ENCODE measurements at regions not wholly inside any gene's neighbourhood (a gene's known extent, or its start where the extent isn't known, plus 50 kb on each side); places are given as distances from the start of the nearest gene placed in this dataset.

GRCh38 chr9:129247285-129248153 lies 69.5 kb upstream of the IER5L start:
- H3K27me3 Mint-ChIP-seq: peaks cover 28% of the 10 kb centered on the region
- peaks cover 26% of the 10 kb centered on the region for H3K4me1 Mint-ChIP-seq (ENCODE audit: low read depth)
- H3K4me3 Mint-ChIP-seq: no peak overlapping the region
- intact Hi-C loops (cut with micrococcal nuclease): no loop called here
- H3K9me3 Mint-ChIP-seq: no peaks in the 10 kb centered on the region
- no peak overlapping the region for H3K27ac Mint-ChIP-seq
- H3K36me3 Mint-ChIP-seq (ENCODE audit: low read depth): no peaks in the 10 kb centered on the region

- Mint-ChIP-seq H3K27ac (peak overlapping the region; percentile 0), H3K4me1 (ENCODE audit: low read depth) (peaks cover 15% of the 10 kb centered on the region), H3K27me3 (peaks cover 27% of the 10 kb centered on the region), H3K4me3 (no peak overlapping the region), H3K36me3 (ENCODE audit: low read depth) (no peaks in the 10 kb centered on the region), H3K9me3 (no peaks in the 10 kb centered on the region)
- intact Hi-C loops (cut with micrococcal nuclease): no loop called here
Measured at GRCh38 chr9:129245276-129245675, 67.2 kb upstream of the IER5L start.

- Mint-ChIP-seq H3K9me3 (no peaks in the 10 kb centered on the region), H3K27me3 (peaks cover 21% of the 10 kb centered on the region), H3K4me3 (no peak overlapping the region), H3K27ac (no peak overlapping the region), H3K4me1 (ENCODE audit: low read depth) (peaks cover 23% of the 10 kb centered on the region), H3K36me3 (ENCODE audit: low read depth) (no peaks in the 10 kb centered on the region)
- intact Hi-C loops (cut with micrococcal nuclease): no loop called here
Measured at GRCh38 chr9:129242971-129243561, 65.0 kb upstream of the IER5L start.

GRCh38 chr9:129242191-129242941 lies 64.3 kb upstream of the IER5L start:
- intact Hi-C loops (cut with micrococcal nuclease): no loop called here
- H3K9me3 Mint-ChIP-seq: no peaks in the 10 kb centered on the region
- peaks cover 23% of the 10 kb centered on the region for H3K27me3 Mint-ChIP-seq
- no peak overlapping the region for H3K4me3 Mint-ChIP-seq
- no peaks in the 10 kb centered on the region for H3K36me3 Mint-ChIP-seq (ENCODE audit: low read depth)
- H3K27ac Mint-ChIP-seq: peak overlapping the region; percentile 2
- peaks cover 30% of the 10 kb centered on the region for H3K4me1 Mint-ChIP-seq (ENCODE audit: low read depth)

- Mint-ChIP-seq H3K27me3 (peaks cover 23% of the 10 kb centered on the region), H3K4me3 (no peak overlapping the region), H3K4me1 (ENCODE audit: low read depth) (peaks cover 36% of the 10 kb centered on the region), H3K27ac (no peak overlapping the region), H3K36me3 (ENCODE audit: low read depth) (no peaks in the 10 kb centered on the region), H3K9me3 (no peaks in the 10 kb centered on the region)
- intact Hi-C loops (cut with micrococcal nuclease): no loop called here
Measured at GRCh38 chr9:129241725-129242124, 63.7 kb upstream of the IER5L start.

GRCh38 chr9:129240581-129241211 lies 62.6 kb upstream of the IER5L start:
- no peaks in the 10 kb centered on the region for H3K9me3 Mint-ChIP-seq
- H3K27me3 Mint-ChIP-seq: peaks cover 18% of the 10 kb centered on the region

GRCh38 chr9:129239946-129240490 lies 62.0 kb upstream of the IER5L start:
- Mint-ChIP-seq H3K27ac (no peak overlapping the region), H3K4me1 (ENCODE audit: low read depth) (peaks cover 46% of the 10 kb centered on the region), H3K27me3 (peaks cover 12% of the 10 kb centered on the region), H3K9me3 (no peaks in the 10 kb centered on the region), H3K36me3 (ENCODE audit: low read depth) (no peaks in the 10 kb centered on the region), H3K4me3 (no peak overlapping the region)
- intact Hi-C loops (cut with micrococcal nuclease): no loop called here

More at GRCh38 chr9:129240581-129241211, 62.6 kb upstream of the IER5L start:
- Mint-ChIP-seq H3K4me1 (ENCODE audit: low read depth) (peaks cover 46% of the 10 kb centered on the region), H3K4me3 (no peak overlapping the region), H3K36me3 (ENCODE audit: low read depth) (no peaks in the 10 kb centered on the region), H3K27ac (no peak overlapping the region)
- intact Hi-C loops (cut with micrococcal nuclease): no loop called here

- H3K27ac Mint-ChIP-seq: peak overlapping the region; percentile 64
- peaks cover 57% of the 10 kb centered on the region for H3K4me1 Mint-ChIP-seq (ENCODE audit: low read depth)
- H3K4me3 Mint-ChIP-seq: no peak overlapping the region
- H3K9me3 Mint-ChIP-seq: peaks cover 14% of the 10 kb centered on the region
- intact Hi-C loops (cut with micrococcal nuclease): no loop called here
- peaks cover 12% of the 10 kb centered on the region for H3K27me3 Mint-ChIP-seq
- no peaks in the 10 kb centered on the region for H3K36me3 Mint-ChIP-seq (ENCODE audit: low read depth)
Measured at GRCh38 chr9:129237803-129238202, 59.7 kb upstream of the IER5L start.

- Mint-ChIP-seq H3K4me1 (ENCODE audit: low read depth) (peaks cover 57% of the 10 kb centered on the region), H3K9me3 (peaks cover 21% of the 10 kb centered on the region), H3K27ac (peak overlapping the region; percentile 64), H3K36me3 (ENCODE audit: low read depth) (no peaks in the 10 kb centered on the region), H3K4me3 (peak overlapping the region; percentile 48), H3K27me3 (peaks cover 10% of the 10 kb centered on the region)
- intact Hi-C loops (cut with micrococcal nuclease): no loop called here
Measured at GRCh38 chr9:129237164-129237611, 59.1 kb upstream of the IER5L start.

GRCh38 chr9:129236441-129237145 lies 58.5 kb upstream of the IER5L start:
- peaks cover 13% of the 10 kb centered on the region for H3K27me3 Mint-ChIP-seq
- H3K4me3 Mint-ChIP-seq: peak overlapping the region; percentile 48
- peaks cover 57% of the 10 kb centered on the region for H3K4me1 Mint-ChIP-seq (ENCODE audit: low read depth)
- intact Hi-C loops (cut with micrococcal nuclease): no loop called here
- peak overlapping the region; percentile 64 for H3K27ac Mint-ChIP-seq
- no peaks in the 10 kb centered on the region for H3K36me3 Mint-ChIP-seq (ENCODE audit: low read depth)
- H3K9me3 Mint-ChIP-seq: peaks cover 22% of the 10 kb centered on the region

- H3K27ac Mint-ChIP-seq: no peak overlapping the region
- H3K27me3 Mint-ChIP-seq: peaks cover 12% of the 10 kb centered on the region
- peaks cover 22% of the 10 kb centered on the region for H3K9me3 Mint-ChIP-seq
- no peak overlapping the region for H3K4me3 Mint-ChIP-seq
- intact Hi-C loops (cut with micrococcal nuclease): no loop called here
- H3K4me1 Mint-ChIP-seq (ENCODE audit: low read depth): peaks cover 57% of the 10 kb centered on the region
- H3K36me3 Mint-ChIP-seq (ENCODE audit: low read depth): no peaks in the 10 kb centered on the region
Measured at GRCh38 chr9:129235931-129236331, 57.9 kb upstream of the IER5L start.

GRCh38 chr9:129235041-129235930 lies 57.2 kb upstream of the IER5L start:
- no peaks in the 10 kb centered on the region for H3K36me3 Mint-ChIP-seq (ENCODE audit: low read depth)
- H3K27ac Mint-ChIP-seq: no peak overlapping the region
- intact Hi-C loops (cut with micrococcal nuclease): no loop called here
- H3K9me3 Mint-ChIP-seq: peaks cover 22% of the 10 kb centered on the region
- no peak overlapping the region for H3K4me3 Mint-ChIP-seq
- H3K4me1 Mint-ChIP-seq (ENCODE audit: low read depth): peaks cover 52% of the 10 kb centered on the region
- peaks cover 10% of the 10 kb centered on the region for H3K27me3 Mint-ChIP-seq

Measured in dendritic cell treated with granulocyte-macrophage colony-stimulating factor and Interleukin-4, amounts not matched to agents 40 ng/mL and 50 ng/mL, for 4 days (primary cell).